ENCODE measurements at regions not wholly inside any gene's neighbourhood (a gene's known extent, or its start where the extent isn't known, plus 50 kb on each side); places are given as distances from the start of the nearest gene placed in this dataset.
A peak's percentile ranks its signal among the peaks of the same experiment; 100 is the strongest.
"Not testable (repeated sequence)": the region's sequence is repeated elsewhere in the genome, so short reads cannot be mapped to it uniquely, and the experiment has no call there.

DNA sequence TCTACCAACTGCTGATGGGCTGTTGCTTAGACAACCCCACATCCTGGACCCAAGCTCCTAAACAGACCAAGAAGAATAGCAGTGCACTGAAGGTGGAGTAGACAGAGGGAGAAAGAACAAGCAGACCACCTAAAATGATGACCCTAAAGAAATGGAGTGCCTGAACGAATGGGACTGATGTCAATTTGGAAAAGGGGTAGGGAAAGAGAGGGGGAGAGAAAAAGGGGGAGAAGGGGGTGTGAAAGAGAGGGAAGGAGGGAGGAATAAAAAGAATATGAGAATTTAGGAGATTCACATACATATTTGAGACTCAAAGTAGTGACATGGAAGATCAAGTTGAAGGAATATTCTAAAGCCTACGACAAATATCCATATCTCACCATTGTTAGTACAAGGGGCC is 144.4 kb upstream of the DUSP10 start:
- DNase-seq (ENCODE audit: low read depth, low spot score) = no peak

DNA sequence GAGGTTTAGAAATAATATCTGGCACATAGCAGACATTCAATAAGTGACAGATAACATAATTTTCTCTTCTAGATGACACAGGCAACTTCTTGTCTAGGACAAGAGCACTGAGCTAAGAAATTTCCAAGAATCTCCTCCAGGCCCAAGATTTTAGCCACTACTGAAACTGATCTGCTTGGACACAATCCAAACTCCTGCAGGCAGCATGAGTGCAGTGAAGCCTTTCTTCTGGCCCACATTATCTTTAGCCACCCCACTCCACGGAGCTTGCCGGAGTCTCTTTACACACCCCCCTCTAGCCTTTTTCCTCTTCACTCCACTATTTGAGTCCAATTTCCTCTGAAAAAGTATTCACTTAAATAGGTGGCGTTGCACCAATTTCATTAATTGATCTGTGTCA is 142.9 kb upstream of the DUSP10 start:
- DNase-seq (ENCODE audit: low read depth, low spot score) = peak; percentile 7

DNA sequence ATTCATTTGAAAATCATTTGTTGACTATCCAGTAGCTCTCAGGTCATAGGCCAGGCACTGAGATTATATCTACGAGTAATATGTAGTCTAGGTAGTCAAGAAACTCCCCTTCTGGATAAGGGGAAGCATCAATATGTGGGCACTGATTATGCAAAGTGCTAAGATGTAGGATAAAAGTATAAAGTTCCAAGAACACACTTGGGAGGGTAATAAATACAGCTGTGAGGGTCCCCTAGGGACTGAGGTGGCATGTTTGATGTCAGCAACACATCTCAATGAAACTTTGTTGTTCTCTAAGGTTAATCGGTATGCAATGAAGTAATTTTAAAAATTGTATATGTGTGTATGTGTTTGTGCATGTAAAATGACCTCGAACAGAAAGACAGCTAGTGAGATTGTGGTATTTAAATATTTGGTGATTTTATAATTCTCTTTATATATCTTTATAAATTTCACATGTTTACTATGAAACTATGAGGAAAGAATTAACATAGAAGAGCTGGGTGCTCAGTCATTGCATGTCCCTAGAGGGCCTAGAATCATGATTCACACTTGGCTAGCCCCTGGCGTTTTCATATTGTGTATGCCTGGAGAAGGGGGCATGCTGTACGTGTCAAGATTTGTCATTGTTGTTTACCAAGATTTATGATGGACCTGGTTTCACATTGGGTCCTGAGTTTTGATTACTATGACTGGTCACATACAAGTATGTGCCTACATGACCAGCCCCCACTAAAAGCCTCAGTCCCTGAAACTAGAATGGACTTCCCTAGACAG is 140.1 kb upstream of the DUSP10 start:
- no peak for DNase-seq (ENCODE audit: low read depth, low spot score)

DNA sequence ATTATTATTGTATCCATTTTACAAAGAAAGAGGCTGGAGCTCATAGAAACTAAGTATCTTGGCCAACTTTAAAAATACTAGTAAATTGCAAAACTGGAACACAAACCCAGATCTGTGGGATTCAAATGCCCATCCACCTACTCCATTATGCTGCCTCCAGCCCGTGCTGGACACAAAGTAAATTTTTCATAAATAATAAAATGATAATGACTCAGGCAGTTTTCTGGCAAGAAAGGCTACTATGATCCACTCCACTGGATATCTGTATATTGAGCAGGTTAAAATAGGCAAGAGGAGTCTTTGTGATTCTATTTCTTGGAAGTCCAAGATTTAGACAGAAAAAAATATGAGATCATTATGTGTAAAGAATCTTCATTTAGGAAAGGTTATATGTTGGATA is 138.3 kb upstream of the DUSP10 start:
- DNase-seq (ENCODE audit: low read depth, low spot score) = no peak

DNA sequence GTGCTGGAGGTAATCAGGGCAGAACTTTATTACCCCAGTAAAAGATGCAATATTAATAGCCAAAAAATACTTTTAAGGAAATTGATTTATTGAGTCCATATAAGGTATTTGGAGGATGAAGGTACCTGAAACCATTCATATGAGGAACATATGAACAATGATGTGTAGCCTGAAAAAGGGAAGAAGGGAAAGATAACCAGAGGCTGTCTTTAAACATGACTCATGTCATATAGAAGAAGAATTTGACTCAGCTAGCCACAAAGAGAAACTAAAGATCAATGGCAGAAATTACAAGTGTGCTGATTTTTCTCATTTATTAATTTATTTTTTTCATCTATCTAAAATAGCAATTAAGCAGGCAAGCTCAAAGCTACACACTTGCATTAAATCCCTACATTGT is 136.2 kb upstream of the DUSP10 start:
- no peak for DNase-seq (ENCODE audit: low read depth, low spot score)

DNA sequence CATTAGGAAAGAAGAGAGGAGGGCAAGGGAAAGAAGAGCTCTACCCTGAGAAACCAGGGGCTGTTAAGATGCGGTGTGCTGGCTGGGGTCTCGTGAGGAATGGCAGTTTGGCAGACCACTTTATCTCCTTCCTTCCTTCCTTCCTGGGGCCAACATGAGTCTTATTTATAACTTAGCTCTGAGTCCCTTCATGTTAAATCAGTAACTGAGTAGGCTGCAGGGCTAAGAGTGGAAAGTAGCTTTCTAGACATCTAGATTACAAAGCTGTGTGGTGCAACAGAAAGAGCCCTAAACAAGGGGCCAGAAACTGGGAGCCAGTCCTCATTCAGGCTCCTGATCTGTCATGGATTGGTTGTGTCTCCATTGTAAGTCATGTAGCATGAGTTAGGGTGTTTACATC is 135.4 kb upstream of the DUSP10 start:
- no peak for DNase-seq (ENCODE audit: low read depth, low spot score)

DNA sequence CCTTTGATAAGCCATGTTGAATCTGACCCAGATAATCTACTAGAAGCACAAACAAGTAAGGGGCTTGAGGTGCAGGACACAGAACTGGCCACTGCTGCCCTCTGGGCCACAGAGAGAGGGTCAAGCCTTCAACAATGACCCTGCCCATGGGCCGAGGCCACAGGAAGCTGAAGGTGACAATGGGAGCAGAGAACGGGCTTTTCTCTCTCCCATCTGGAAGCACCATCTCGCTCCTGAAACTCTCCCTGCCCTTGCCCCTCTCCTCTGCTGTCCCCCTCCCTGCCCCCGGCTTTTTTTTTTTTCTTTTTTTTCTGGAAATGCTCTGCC is 133.1 kb upstream of the DUSP10 start:
- DNase-seq (ENCODE audit: low read depth, low spot score) = no peak

DNA sequence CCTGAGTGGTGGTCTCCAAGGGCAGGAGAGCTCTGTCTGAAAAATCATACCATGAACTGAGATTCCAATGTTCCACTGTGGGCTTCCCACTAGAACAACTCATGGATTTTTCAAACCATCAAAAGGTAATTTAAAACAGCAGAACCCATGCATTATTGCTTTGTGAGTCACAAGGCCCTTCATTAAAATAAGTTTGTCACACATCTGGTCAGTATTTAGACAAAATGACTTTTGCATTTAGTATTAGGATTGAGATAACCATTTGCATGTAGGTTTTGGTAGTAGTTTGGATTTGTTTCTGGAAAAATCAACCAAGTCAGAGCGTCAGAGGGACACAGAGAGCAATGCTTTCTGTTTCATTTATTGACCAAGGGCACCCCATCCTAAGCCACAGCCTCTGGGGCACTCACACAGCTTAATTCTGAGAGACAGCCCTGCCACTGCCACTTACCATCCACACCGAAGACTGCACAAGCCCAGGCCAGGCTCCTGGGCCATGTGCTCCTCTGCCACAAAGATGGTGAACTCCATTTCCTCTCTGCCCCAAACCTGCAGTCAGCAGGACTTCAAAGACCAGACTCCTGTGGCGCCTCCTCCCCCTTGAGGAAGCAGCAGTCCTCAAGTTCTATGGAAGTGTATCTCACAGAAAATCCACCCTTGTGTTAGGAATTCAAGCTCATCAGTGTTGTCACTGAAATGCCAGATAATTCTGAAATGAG is 132.6 kb upstream of the DUSP10 start:
- DNase-seq (ENCODE audit: low read depth, low spot score) = peak; percentile 16

DNA sequence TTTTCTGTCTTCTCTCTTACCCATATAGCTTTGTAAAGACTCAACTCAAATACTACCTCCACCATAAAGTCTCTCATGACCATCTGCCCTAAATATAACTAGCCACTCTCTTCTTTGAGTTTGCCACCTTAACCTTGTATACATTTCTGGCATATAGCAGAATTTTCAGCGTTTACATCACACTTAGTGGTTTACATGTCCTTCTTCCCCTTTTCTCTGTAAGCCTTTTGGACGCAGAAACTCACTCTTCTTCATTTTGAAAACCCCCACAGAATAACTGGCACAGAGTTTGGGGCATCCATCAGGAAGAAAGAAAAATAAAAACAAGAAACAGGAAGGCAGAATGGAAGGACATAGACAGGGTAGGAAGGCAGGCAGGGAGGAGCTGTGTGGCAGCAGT is 131.8 kb upstream of the DUSP10 start:
- DNase-seq (ENCODE audit: low read depth, low spot score) = no peak

DNA sequence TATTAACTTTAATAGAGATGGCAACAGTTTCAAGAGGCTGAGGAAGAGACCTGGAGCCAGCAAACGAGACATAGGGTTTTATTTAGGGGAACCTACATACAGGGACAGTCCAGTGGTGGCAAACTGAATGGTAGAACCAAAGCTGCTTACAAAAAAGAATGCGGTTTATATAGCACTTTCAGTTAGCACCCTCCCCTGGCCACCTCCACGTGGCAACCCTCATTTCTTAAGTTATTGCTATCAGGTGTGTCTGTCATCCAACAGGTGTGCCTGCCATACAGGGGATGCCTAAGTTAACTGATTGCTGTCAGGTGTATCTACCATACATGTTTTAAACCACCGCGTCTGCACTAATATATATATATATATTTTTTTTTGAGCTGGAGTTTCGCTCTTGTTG is 129.2 kb upstream of the DUSP10 start:
- DNase-seq (ENCODE audit: low read depth, low spot score) = no peak

DNA sequence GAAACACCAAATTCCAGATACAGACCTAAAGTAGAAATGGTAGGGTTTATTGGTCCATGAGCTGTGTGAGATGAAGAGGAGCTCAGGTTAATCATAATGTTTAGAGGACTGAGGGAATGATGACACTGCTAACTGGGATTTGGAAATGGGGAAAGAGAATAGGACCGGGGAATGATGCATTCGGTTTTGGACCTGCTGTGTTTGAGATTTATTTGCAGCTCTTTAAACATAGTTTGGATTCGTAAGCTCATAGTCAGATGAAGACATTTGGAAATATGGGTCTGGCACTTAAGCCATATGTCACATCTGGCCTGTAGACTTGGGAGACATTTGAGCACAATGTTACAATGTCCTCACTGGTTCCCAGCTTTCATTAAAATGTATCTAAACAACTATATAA is 127.9 kb upstream of the DUSP10 start:
- DNase-seq (ENCODE audit: low read depth, low spot score) = no peak

DNA sequence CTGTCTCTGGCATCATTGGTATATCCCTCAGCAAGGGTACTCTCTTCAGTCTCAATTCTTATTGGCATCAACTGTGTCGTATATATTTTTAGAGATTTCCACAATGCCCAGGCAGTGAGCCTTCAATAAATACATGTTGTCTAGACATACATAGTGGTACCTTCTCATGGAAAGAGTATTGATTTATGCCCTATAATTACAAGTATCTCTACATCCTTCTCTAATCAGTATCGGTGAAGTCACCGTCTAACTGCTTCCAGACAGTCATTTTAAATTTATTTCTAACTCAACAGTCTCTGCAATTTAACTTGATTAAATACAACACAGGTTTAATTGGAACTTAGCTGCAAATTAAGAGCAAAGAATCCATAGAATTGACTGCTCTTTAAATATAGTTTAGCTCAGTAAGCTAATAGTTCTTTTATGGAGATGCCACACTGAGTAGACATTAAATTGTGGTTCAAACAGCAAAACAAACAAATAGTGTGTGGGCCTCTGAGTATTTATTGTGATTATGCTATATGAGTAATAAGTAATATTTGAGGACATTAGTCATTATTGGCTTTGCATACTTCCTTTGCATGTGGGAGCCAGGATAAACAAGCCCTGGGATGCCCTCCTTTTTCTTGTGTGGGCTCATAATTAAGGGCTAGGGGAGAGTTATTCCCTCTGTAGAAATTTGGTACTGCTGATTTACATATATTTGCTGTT is 126.9 kb upstream of the DUSP10 start:
- DNase-seq (ENCODE audit: low read depth, low spot score) = peak; percentile 58

DNA sequence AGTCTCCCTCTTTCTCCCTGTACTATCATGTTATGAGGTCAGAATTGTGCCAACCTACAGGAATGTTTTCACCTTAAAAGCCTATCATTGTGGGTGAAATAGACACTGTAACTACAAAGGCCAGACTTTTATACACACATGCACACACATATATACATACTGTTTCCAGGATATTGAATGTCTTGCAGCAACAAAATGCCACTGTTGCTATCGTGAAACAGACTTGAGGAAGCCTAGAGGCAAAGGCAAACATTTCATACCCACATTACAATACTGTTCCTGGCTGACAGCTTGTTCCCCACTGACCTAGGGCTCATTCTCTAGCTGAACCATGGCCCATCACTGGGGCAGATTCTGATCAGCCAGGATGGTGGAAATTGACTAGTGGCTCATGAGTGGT is 125.1 kb upstream of the DUSP10 start:
- no peak for DNase-seq (ENCODE audit: low read depth, low spot score)

DNA sequence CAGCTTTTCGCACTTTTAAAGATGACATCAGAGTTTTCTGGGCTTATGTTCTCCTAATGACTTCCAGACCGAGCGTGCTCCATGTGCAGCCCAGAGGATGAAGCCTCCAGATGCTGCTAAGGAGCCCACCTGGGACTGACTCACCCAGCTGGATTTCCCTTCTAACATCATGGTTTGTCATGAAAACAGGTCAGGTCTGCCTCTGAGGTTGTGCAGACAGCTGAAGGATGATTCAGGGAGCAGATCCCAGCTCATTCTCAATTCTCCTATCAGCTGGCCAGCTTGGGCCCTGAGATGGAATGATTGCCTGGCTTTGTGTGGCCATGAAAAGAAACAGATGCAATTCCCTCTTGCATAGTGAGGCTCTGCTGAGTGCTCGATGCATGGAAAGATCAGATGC is 123.9 kb upstream of the DUSP10 start:
- DNase-seq (ENCODE audit: low read depth, low spot score) = no peak

DNA sequence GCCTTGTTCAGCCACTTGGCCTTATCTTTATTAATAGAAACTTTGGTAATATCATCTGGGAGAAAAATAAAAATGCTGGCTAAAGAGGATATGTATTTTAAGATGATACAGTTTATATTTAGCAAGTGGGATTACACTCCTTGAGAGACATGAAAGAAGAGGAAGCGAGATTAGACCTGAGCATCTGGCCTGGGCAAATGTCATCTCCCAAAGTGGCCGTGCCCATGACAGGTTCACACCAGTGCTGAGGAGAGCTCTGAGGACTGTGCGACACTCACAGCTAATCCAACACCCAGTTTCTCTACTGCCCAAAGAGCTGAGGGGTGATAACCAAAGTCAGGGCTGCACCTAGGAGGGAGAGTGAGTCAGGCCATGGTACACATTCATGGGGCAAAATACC is 121.7 kb upstream of the DUSP10 start:
- no peak for DNase-seq (ENCODE audit: low read depth, low spot score)

DNA sequence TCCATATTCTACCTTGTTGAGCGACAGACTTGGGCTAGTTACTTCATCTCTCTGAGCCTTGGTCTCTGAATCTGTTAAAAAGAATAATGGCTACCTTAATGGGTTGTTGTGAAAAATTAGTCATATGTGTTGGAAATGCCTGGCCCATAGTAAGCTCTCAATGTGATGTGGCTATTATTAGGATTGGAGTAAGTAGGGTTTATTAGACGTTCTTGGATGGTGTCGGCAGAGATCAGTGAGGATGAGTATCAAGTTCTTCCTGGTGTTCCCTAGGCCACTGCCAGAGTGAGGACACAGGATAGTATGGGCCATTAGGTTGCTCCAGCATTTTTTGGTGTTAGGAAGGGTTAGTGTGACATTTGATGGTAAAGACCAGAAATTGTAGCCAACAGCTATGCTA is 121.1 kb upstream of the DUSP10 start:
- DNase-seq (ENCODE audit: low read depth, low spot score) = no peak

DNA sequence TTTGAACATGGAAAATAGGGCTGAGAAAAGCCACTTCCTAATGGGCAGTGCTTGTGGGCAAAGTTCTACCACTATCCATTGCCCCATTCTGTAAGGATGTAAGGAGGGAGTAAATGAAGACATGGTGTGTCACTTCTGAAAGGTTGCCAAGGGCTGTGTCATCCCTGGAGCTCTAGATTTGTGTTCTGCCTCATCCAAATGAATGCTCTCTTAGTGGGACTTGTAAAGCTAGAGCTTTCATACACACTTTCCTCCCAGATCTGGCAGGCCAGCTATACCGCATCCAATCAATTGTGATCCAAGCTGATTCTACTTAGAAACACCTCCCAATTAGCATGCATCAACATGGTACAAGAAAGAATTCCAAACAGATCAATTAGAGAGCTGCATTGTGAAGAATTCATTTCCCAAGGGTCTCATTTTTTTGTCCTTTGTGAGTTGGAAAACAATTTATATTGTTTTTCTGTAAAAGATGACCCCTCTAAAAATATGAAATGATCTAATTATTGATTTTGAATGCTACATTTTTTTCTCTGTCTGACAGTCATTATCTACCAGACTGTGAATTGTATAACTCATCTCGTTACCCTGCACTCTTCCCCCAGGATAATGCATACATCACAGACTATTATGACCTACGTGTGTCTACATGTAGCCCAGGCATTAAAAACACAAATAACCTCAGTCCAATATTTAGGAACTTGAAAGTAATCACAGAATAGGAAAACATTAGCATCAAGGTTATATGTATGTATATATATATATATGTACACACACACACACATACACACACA is 117.1 kb upstream of the DUSP10 start:
- peak; percentile 34 for DNase-seq (ENCODE audit: low read depth, low spot score)

DNA sequence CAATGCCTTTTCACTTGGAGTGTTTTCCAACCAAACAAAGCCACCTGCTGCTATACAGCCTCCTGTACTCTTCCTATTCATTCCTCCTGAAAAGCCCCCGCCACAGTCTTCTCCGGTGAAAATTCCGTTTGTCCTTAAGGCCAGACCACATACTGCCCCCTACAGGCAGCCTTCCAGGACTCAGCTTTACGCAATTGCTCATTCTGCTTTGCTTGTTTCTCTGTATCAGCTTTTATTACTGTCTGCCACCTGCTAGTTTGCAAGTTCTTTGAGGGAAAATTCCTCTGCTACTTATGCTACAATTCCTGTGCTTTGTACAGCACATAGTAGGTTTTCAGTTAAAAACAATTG is 115.2 kb upstream of the DUSP10 start:
- not testable (repeated sequence) for DNase-seq (ENCODE audit: low read depth, low spot score)

DNA sequence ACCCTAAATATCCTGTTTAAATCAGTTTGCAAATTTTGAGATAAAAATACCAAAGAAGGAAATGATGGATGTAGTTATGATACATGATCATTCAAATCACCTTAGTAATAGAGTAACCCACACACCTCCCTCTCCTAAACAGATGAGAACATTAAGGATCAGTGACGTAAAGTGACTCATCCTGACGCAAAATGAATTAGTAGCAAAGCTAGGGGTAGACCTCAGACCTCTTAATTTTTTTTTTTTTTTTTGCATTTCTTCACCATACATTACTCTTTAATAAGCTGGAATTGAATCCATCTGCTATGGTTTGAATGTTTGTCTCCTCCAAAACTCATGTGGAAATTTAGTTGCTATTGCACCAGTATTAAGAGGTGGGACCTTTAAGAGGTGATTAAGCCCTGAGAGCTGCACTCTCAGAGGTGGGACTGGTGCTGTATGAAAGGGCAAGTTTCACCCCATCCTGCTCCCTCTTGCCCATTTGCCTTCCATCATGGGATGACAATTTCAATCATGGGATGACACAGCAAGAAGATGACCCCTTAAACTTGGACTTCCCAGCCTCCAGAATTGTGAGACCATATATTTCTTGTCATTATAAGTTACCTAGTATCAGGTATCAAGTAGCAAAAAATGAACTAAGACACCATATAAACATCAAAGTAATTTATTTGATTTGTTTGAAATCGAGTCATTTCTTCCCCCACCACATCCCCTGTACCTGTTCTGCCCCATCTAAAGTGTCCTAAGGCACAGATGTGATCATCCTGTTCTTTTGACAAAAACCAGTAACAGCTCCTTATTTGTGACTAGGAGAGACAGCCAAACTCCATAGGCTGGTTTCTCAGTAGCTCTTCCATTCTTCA is 114.6 kb upstream of the DUSP10 start:
- no peak for DNase-seq (ENCODE audit: low read depth, low spot score)

DNA sequence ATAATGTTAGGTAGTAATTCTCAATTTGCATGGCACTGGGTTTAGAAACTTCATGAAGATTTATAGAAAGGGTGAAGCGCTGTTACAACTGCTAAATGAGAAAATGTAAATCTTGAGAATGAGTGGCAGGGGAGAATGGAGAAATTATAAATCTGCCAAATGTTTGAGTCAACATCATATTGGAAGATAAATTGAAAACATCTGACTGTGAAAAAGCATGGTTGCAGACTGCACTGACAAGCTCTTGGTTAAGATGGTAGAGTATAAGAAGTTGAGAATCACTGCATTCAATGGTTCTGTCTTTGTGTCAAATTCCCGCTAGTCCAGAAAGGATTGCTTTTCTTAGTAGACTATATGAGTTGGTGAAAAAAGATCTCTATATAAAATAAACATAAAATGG is 113.3 kb upstream of the DUSP10 start:
- DNase-seq (ENCODE audit: low read depth, low spot score) = no peak

DNA sequence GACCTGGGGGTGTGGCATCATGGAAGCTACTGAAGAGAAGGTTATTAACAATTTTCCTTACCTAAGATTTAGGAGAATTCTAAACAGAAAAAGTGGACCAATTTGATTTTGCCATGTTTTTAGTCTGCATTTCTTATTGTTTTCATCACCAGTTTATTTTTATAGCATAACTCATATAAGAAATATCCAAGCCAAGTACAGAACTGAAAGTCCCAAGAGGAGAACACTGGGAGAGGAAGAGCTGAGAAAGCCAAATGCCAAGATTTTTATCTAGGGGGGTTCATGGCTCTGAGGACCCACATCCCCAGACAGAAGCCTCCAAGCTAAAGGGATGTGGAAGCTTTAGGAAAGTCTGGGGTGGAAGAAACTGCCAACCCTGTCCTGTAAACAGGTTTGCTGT is 109.4 kb upstream of the DUSP10 start:
- DNase-seq (ENCODE audit: low read depth, low spot score) = no peak

Measured in astrocyte of the hippocampus (primary cell).